ENCODE measurements at regions not wholly inside any gene's neighbourhood (a gene's known extent, or its start where the extent isn't known, plus 50 kb on each side); places are given as distances from the start of the nearest gene placed in this dataset.

- no peak for DNase-seq (ENCODE audit: low read depth)
- H3K4me3 ChIP-seq (ENCODE audit: low read depth, low read length), result no peak overlapping the region
- TF ChIP-seq, protein P1, sequence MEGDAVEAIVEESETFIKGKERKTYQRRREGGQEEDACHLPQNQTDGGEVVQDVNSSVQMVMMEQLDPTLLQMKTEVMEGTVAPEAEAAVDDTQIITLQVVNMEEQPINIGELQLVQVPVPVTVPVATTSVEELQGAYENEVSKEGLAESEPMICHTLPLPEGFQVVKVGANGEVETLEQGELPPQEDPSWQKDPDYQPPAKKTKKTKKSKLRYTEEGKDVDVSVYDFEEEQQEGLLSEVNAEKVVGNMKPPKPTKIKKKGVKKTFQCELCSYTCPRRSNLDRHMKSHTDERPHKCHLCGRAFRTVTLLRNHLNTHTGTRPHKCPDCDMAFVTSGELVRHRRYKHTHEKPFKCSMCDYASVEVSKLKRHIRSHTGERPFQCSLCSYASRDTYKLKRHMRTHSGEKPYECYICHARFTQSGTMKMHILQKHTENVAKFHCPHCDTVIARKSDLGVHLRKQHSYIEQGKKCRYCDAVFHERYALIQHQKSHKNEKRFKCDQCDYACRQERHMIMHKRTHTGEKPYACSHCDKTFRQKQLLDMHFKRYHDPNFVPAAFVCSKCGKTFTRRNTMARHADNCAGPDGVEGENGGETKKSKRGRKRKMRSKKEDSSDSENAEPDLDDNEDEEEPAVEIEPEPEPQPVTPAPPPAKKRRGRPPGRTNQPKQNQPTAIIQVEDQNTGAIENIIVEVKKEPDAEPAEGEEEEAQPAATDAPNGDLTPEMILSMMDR (conservative IDR thresholded peaks at IDR 0.05; ENCODE audit: low read depth, low read length), result no peak
Observed at GRCh38 chr6:40973304-40973703, 65.7 kb downstream of the UNC5CL start.

- TF ChIP-seq, protein P1 (conservative IDR thresholded peaks at IDR 0.05; ENCODE audit: low read depth, low read length), result no peak
- no peak overlapping the region for H3K4me3 ChIP-seq (ENCODE audit: low read depth, low read length)
- no peak for DNase-seq (ENCODE audit: low read depth)
Observed at GRCh38 chr6:40972814-40973213, 66.2 kb downstream of the UNC5CL start.

- H3K4me3 ChIP-seq (ENCODE audit: low read depth, low read length), result no peak overlapping the region
- no peak for DNase-seq (ENCODE audit: low read depth)
- TF ChIP-seq, protein P1 (conservative IDR thresholded peaks at IDR 0.05; ENCODE audit: low read depth, low read length), result no peak
Observed at GRCh38 chr6:40972190-40972589, 66.8 kb downstream of the UNC5CL start.

GRCh38 chr6:40968620-40969164, 70.3 kb downstream of the UNC5CL start:
- no peak overlapping the region for H3K4me3 ChIP-seq (ENCODE audit: low read depth, low read length)
- no peak for DNase-seq (ENCODE audit: low read depth)
- TF ChIP-seq, protein P1 (conservative IDR thresholded peaks at IDR 0.05; ENCODE audit: low read depth, low read length), result no peak

DNA sequence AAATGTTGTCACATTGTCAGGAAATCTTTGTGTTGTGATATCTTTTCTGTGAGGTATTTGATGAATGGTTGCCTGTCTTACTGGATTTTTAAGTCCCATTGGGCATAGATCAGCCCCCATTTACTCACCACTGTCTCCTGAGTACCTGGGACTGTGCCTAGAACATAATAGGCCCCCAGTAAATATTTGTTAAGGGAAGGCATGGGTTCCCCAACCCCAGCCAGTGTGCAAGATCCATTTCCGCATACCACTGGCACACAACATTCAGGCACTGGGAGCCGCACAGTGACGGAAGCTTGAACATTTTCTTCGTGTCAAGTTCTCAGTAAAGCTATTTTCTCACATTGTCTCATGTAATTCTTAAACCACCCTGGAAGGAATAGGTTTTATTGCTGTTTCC, 72.2 kb downstream of the UNC5CL start:
- no peak overlapping the region for H3K4me3 ChIP-seq (ENCODE audit: low read depth, low read length)
- TF ChIP-seq, protein P1 (conservative IDR thresholded peaks at IDR 0.05; ENCODE audit: low read depth, low read length), result no peak
- DNase-seq (ENCODE audit: low read depth), result no peak

- TF ChIP-seq, protein P1 (conservative IDR thresholded peaks at IDR 0.05; ENCODE audit: low read depth, low read length), result no peak
- no peak overlapping the region for H3K4me3 ChIP-seq (ENCODE audit: low read depth, low read length)
- no peak for DNase-seq (ENCODE audit: low read depth)
Observed at GRCh38 chr6:40965046-40965445, 74.0 kb downstream of the UNC5CL start.

DNA sequence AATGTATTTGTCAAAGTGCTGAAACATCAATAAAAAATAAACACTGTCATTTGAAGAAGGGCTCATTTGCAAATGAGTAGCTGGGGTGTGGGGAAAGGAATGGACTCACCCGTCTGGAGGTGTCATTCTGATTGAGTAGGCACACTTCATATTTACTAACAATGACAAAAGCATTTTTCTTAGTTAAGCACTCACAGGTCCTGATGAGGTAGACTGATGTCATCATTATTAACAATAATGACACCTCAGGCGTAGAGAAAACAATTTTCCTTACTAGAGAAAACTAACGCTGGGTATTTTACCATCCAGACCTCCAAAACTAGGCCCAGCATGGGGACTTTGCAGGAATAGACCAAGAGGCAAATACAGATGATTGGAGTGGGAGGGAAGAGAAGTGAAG, 76.0 kb downstream of the UNC5CL start:
- no peak for DNase-seq (ENCODE audit: low read depth)
- H3K4me3 ChIP-seq (ENCODE audit: low read depth, low read length), result no peak overlapping the region
- TF ChIP-seq, protein P1 (conservative IDR thresholded peaks at IDR 0.05; ENCODE audit: low read depth, low read length), result no peak
